ENCODE measurements at regions not wholly inside any gene's neighbourhood (a gene's known extent, or its start where the extent isn't known, plus 50 kb on each side); places are given as distances from the start of the nearest gene placed in this dataset.

- TF ChIP-seq CTCF (conservative IDR thresholded peaks at IDR 0.05; ENCODE audit: low read length) (no peak), EZH2phosphoT487 (IDR thresholded peaks at IDR 0.05; ENCODE audit: borderline replicate concordance, low read depth, low read length) (no peak)
These were observed 156.9 kb upstream of the ITGA6 start for GRCh38 chr2:172270278-172271079.
